ENCODE measurements at regions not wholly inside any gene's neighbourhood (a gene's known extent, or its start where the extent isn't known, plus 50 kb on each side); places are given as distances from the start of the nearest gene placed in this dataset.

- Histone ChIP-seq H3K9me3 (ENCODE audit: low read length) (no peaks in the 10 kb centered on the region), H3K4me2 (ENCODE audit: low read length) (no peak overlapping the region), H3K4me1 (ENCODE audit: insufficient read depth, low read length, severe bottlenecking) (no peaks in the 10 kb centered on the region), H3K9ac (ENCODE audit: low read length) (no peak overlapping the region), H3K9me2 (ENCODE audit: low read depth, low read length) (no peaks in the 10 kb centered on the region), H3K79me2 (ENCODE audit: insufficient read depth, low read length) (no peaks in the 10 kb centered on the region), H3K27me3 (ENCODE audit: insufficient read depth, low read length) (no peaks in the 10 kb centered on the region), H3K4me3 (ENCODE audit: low read depth, low read length, poor library complexity, severe bottlenecking) (no peak overlapping the region), H4K20me1 (ENCODE audit: insufficient read depth, low read length) (no peaks in the 10 kb centered on the region), H3K27ac (ENCODE audit: low read depth, low read length, poor library complexity, severe bottlenecking) (no peak overlapping the region), H3K36me3 (ENCODE audit: insufficient read depth, low read length) (no peaks in the 10 kb centered on the region), H3F3A (ENCODE audit: insufficient read depth, low read length) (no peaks in the 10 kb centered on the region), H2AFZ (ENCODE audit: low read length) (no peak overlapping the region)
- TF ChIP-seq CTCF (IDR thresholded peaks at IDR 0.05; ENCODE audit: low read length), result no peak
These were observed 56.0 kb upstream of the ATP2B2 start for GRCh38 chr3:10561162-10561945.

GRCh38 chr3:10561946-10562560 is 56.7 kb upstream of the ATP2B2 start:
- Histone ChIP-seq H3K79me2 (ENCODE audit: insufficient read depth, low read length) (no peaks in the 10 kb centered on the region), H2AFZ (ENCODE audit: low read length) (no peak overlapping the region), H3F3A (ENCODE audit: insufficient read depth, low read length) (no peaks in the 10 kb centered on the region), H4K20me1 (ENCODE audit: insufficient read depth, low read length) (no peaks in the 10 kb centered on the region), H3K4me2 (ENCODE audit: low read length) (no peak overlapping the region), H3K27me3 (ENCODE audit: insufficient read depth, low read length) (no peaks in the 10 kb centered on the region), H3K27ac (ENCODE audit: low read depth, low read length, poor library complexity, severe bottlenecking) (no peak overlapping the region), H3K4me3 (ENCODE audit: low read depth, low read length, poor library complexity, severe bottlenecking) (no peak overlapping the region), H3K9ac (ENCODE audit: low read length) (no peak overlapping the region), H3K36me3 (ENCODE audit: insufficient read depth, low read length) (no peaks in the 10 kb centered on the region), H3K9me2 (ENCODE audit: low read depth, low read length) (no peaks in the 10 kb centered on the region), H3K4me1 (ENCODE audit: insufficient read depth, low read length, severe bottlenecking) (no peaks in the 10 kb centered on the region), H3K9me3 (ENCODE audit: low read length) (no peaks in the 10 kb centered on the region)
- TF ChIP-seq CTCF (IDR thresholded peaks at IDR 0.05; ENCODE audit: low read length) (no peak), EZH2 (IDR thresholded peaks at IDR 0.05; ENCODE audit: borderline replicate concordance, low read length) (no peak)

- no peaks in the 10 kb centered on the region for H3F3A ChIP-seq (ENCODE audit: insufficient read depth, low read length)
- no peaks in the 10 kb centered on the region for H3K9me2 ChIP-seq (ENCODE audit: low read depth, low read length)
- no peaks in the 10 kb centered on the region for H3K36me3 ChIP-seq (ENCODE audit: insufficient read depth, low read length)
- H3K9me3 ChIP-seq (ENCODE audit: low read length), result no peaks in the 10 kb centered on the region
- no peaks in the 10 kb centered on the region for H3K4me1 ChIP-seq (ENCODE audit: insufficient read depth, low read length, severe bottlenecking)
- no peaks in the 10 kb centered on the region for H4K20me1 ChIP-seq (ENCODE audit: insufficient read depth, low read length)
- H3K9ac ChIP-seq (ENCODE audit: low read length), result no peak overlapping the region
- H3K4me2 ChIP-seq (ENCODE audit: low read length), result no peak overlapping the region
- H2AFZ ChIP-seq (ENCODE audit: low read length), result no peak overlapping the region
- H3K27ac ChIP-seq (ENCODE audit: low read depth, low read length, poor library complexity, severe bottlenecking), result no peak overlapping the region
- H3K4me3 ChIP-seq (ENCODE audit: low read depth, low read length, poor library complexity, severe bottlenecking), result no peak overlapping the region
- TF ChIP-seq EZH2 (IDR thresholded peaks at IDR 0.05; ENCODE audit: borderline replicate concordance, low read length) (no peak), CTCF (IDR thresholded peaks at IDR 0.05; ENCODE audit: low read length) (no peak)
- H3K27me3 ChIP-seq (ENCODE audit: insufficient read depth, low read length), result no peaks in the 10 kb centered on the region
- no peaks in the 10 kb centered on the region for H3K79me2 ChIP-seq (ENCODE audit: insufficient read depth, low read length)
These were observed 58.0 kb upstream of the ATP2B2 start for GRCh38 chr3:10563396-10563795.

All from OCI-LY1 (cell line).